Choroid plexus epithelial cell (primary cell): ENCODE measurements at regions not wholly inside any gene's neighbourhood (a gene's known extent, or its start where the extent isn't known, plus 50 kb on each side); places are given as distances from the start of the nearest gene placed in this dataset.
A peak's percentile ranks its signal among the peaks of the same experiment; 100 is the strongest.

ENCODE experiments used
- DNase-seq: peaks from one replicate; pipeline ENCODE4 v3.0.0-alpha.2; 2010; ENCODE audit warnings: low read depth
- H3K4me3 ChIP-seq: 2 replicates; pipeline ENCODE4 v1.5.1; 2011; ENCODE audit warnings: low read depth, mild to moderate bottlenecking, control low read depth, low read length, moderate library complexity
- TF ChIP-seq, protein P1 (sequence below): conservative IDR thresholded peaks from 2 replicates; pipeline ENCODE4 v1.5.1; 2011; ENCODE audit warnings: low read depth, mild to moderate bottlenecking, control low read depth, inconsistent platforms, low read length, moderate library complexity

DNA sequence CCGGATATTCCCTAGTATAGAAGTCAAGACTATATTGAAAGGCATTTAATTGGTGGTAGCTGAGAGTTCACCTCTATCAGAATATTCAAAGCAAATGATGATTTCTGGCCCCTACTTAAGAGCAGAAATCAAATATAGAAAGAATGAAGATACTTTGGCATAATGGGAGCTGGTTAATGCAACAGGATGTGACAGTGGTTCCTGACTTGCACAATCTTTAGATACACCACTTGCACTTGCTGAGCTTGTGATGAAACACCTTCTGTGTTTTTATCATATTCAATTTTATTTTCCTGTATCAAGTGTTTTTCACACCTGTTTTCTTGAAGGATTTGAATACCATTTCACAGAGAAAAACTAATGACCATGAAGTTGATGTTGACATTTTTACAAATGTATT, 124.1 kb upstream of the CDH19 start:
- DNase-seq, result peak; percentile 0
- TF ChIP-seq, protein P1, sequence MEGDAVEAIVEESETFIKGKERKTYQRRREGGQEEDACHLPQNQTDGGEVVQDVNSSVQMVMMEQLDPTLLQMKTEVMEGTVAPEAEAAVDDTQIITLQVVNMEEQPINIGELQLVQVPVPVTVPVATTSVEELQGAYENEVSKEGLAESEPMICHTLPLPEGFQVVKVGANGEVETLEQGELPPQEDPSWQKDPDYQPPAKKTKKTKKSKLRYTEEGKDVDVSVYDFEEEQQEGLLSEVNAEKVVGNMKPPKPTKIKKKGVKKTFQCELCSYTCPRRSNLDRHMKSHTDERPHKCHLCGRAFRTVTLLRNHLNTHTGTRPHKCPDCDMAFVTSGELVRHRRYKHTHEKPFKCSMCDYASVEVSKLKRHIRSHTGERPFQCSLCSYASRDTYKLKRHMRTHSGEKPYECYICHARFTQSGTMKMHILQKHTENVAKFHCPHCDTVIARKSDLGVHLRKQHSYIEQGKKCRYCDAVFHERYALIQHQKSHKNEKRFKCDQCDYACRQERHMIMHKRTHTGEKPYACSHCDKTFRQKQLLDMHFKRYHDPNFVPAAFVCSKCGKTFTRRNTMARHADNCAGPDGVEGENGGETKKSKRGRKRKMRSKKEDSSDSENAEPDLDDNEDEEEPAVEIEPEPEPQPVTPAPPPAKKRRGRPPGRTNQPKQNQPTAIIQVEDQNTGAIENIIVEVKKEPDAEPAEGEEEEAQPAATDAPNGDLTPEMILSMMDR, result no peak
- no peak overlapping the region for H3K4me3 ChIP-seq

DNA sequence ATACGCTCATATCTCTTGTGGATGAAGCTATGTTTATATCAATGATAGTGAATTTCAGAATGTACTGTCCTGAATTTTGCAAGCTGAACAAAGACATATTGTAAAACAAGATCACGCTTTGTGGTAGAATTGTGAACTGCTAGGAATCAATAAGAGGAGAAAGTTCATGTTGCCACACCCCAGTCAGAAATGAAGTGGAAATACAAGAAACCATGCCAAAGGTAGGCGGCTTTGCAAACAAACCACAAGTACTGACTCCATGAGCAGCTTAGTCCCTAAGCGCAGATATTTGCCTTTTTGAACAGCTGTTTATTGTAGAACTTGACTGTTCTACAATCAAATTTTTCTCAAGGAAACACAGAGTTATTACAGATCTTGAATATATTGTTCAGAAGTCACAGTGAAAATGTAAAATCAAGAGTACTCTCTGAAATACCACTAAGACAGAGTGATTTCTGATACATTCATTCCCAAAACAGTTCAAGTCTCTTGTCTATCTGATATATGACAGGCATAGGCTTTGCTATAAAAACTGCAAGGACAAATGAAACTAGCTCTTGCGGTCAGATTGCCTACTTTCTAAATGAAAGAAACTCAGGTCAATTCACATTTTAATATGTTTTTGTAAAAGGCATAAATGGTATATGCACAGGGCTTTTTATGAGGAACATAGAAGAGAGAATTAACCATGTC, 120.9 kb upstream of the CDH19 start:
- TF ChIP-seq, protein P1, result no peak
- no peak overlapping the region for H3K4me3 ChIP-seq

GRCh38 chr18:66722671-66723070, 118.8 kb upstream of the CDH19 start:
- TF ChIP-seq, protein P1, result no peak
- H3K4me3 ChIP-seq, result no peak overlapping the region
- DNase-seq, result no peak

More for the DNA sequence above, 120.9 kb upstream of the CDH19 start:
- no peak for DNase-seq

GRCh38 chr18:66708646-66709045, 104.8 kb upstream of the CDH19 start:
- TF ChIP-seq, protein P1, result no peak
- no peak for DNase-seq
- no peak overlapping the region for H3K4me3 ChIP-seq

- H3K4me3 ChIP-seq, result no peak overlapping the region
- no peak for DNase-seq
- TF ChIP-seq, protein P1, result no peak
Measured at GRCh38 chr18:66707473-66707872, 103.6 kb upstream of the CDH19 start.

DNA sequence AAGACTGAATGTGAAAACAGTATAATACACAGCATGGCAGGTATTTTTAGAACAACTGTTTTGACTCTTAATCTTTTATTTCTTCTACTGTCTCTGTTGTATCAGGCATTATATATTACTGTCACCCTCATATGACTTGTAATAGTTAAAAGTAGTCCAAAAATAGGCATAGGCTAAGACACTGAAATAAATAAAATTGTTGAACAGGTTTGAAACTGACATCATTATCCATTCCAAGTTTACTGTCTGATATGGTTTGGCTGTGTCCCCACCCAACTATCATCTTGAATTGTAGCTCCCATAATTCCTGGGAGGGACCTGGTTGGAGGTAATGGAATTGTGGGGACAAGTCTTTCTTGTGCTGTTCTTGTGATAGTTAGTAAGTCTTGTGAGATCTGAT, 91.4 kb upstream of the CDH19 start:
- no peak for DNase-seq
- H3K4me3 ChIP-seq, result no peak overlapping the region
- TF ChIP-seq, protein P1, result no peak

GRCh38 chr18:66694852-66695251, 91.0 kb upstream of the CDH19 start:
- no peak for DNase-seq
- TF ChIP-seq, protein P1, result no peak
- H3K4me3 ChIP-seq, result no peak overlapping the region
